OCI-LY7 (cell line): ENCODE measurements at regions not wholly inside any gene's neighbourhood (a gene's known extent, or its start where the extent isn't known, plus 50 kb on each side); places are given as distances from the start of the nearest gene placed in this dataset.

ENCODE experiments used
- BruUV-seq: library from RNA; stranded (reverse); fragments of 400-500 nt; replicated peaks from 2 replicates; lab custom pipeline; 2021; lab: Mats Ljungman, UMichigan
- CTCF ChIA-PET: fragments of 300-600 bp; sonication (Branson Sonifier 250); formaldehyde crosslinking; loops from one replicate; lab custom pipeline; 2022; ENCODE audit warnings: antibody characterized with exemption; ENCODE audit not compliant: unreplicated experiment; lab: Charles Lee
- POLR2A ChIA-PET: fragments of 300-600 bp; sonication (Branson Sonifier 250); formaldehyde crosslinking; loops from one replicate; lab custom pipeline; 2022; ENCODE audit warnings: antibody characterized with exemption; lab: Charles Lee
- DNase-seq: peaks from one replicate; pipeline ENCODE4 v3.0.0-alpha.2; 2015; ENCODE audit warnings: low spot score
- H2AFZ ChIP-seq: fragments of 200-600 bp; sonication (generic), shearing (Covaris generic); 2 replicates; pipeline ENCODE4 v1.6.1; 2014; ENCODE audit warnings: mild to moderate bottlenecking, antibody characterized with exemption, low read length, moderate library complexity
- H3K27ac ChIP-seq: fragments of 200-600 bp; sonication (generic); 2 replicates; pipeline ENCODE4 v1.5.1; 2014; ENCODE audit warnings: mixed run types, low read depth, mild to moderate bottlenecking, moderate library complexity, low read length, inconsistent platforms; ENCODE audit not compliant: poor library complexity, severe bottlenecking
- H3K36me3 ChIP-seq: fragments of 200-600 bp; sonication (generic); 2 replicates; pipeline ENCODE4 v1.6.1; 2014; ENCODE audit warnings: mild to moderate bottlenecking, antibody characterized with exemption, low read length, moderate library complexity, mixed read lengths; ENCODE audit not compliant: insufficient read depth
- H3K4me1 ChIP-seq: fragments of 200-600 bp; sonication (generic); 2 replicates; pipeline ENCODE4 v1.5.1; 2014; ENCODE audit warnings: mild to moderate bottlenecking, low read length; ENCODE audit not compliant: insufficient read depth, poor library complexity, severe bottlenecking
- H3K4me2 ChIP-seq: fragments of 200-600 bp; sonication (generic); 2 replicates; pipeline ENCODE4 v1.6.1; 2014; ENCODE audit warnings: mild to moderate bottlenecking, low read length
- H3K4me3 ChIP-seq: fragments of 200-600 bp; sonication (generic); 2 replicates; pipeline ENCODE4 v1.5.1; 2014; ENCODE audit warnings: mild to moderate bottlenecking, low read depth, low read length; ENCODE audit not compliant: poor library complexity, severe bottlenecking
- H3K79me2 ChIP-seq: fragments of 200-600 bp; sonication (generic); 2 replicates; pipeline ENCODE4 v1.6.1; 2016; ENCODE audit warnings: low read depth, mild to moderate bottlenecking, low read length, moderate library complexity, mixed read lengths; ENCODE audit not compliant: insufficient read depth
- H3K9me2 ChIP-seq: fragments of 200-600 bp; sonication (generic); 2 replicates; pipeline ENCODE4 v1.6.1; 2016; ENCODE audit warnings: mild to moderate bottlenecking, low read length, mixed read lengths; ENCODE audit not compliant: insufficient read depth
- H3K9me3 ChIP-seq: fragments of 200-600 bp; sonication (generic); 2 replicates; pipeline ENCODE4 v1.6.1; 2014; ENCODE audit warnings: mild to moderate bottlenecking, mixed run types, low read length, mixed read lengths
- H4K20me1 ChIP-seq: fragments of 200-600 bp; sonication (generic); 2 replicates; pipeline ENCODE4 v1.6.1; 2014; ENCODE audit warnings: mild to moderate bottlenecking, antibody characterized with exemption, low read length, moderate library complexity, mixed read lengths; ENCODE audit not compliant: insufficient read depth
- EZH2phosphoT487 ChIP-seq: fragments of 200-600 bp; sonication (generic); IDR thresholded peaks from 2 replicates; pipeline ENCODE4 v1.6.1; 2018; ENCODE audit warnings: low read depth, borderline replicate concordance, mild to moderate bottlenecking, mixed run types, antibody characterized with exemption, low read length, moderate library complexity, mixed read lengths
- intact Hi-C: fragments of 100-400 bp; cut with micrococcal nuclease; formaldehyde crosslinking; loops from one replicate; pipeline ENCODE4 v1.10.0; 2022; ENCODE audit not compliant: unreplicated experiment
- TF ChIP-seq, protein P1 (sequence below): fragments of 200-600 bp; sonication (generic); conservative IDR thresholded peaks from 2 replicates; pipeline ENCODE4 v1.5.1; 2014; ENCODE audit warnings: mild to moderate bottlenecking, antibody characterized with exemption, low read length, moderate library complexity, mixed read lengths

DNA sequence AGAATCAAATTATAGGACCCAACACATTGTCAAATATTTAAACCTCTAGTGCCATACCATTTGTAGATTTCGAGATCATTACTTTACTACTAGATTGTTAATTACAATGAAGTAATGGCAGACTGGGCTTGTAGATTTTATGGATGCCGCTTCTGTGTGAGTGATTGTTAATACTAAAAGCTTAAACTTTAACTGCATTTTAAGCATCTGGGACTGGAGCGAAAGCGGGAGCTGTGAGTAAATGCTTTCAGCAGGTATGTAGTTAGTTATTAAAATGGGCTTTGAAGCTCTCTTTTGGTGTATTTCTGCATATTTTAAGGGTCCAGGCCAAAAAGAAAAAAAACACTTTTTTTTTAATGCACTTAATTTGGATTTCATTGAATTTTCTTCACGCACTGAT, 519.3 kb downstream of the MED13L start:
- H3K4me1 ChIP-seq = no peaks in the 10 kb centered on the region
- BruUV-seq = no TSS peak
- TF ChIP-seq EZH2phosphoT487 = no peak
- TF ChIP-seq, protein P1, sequence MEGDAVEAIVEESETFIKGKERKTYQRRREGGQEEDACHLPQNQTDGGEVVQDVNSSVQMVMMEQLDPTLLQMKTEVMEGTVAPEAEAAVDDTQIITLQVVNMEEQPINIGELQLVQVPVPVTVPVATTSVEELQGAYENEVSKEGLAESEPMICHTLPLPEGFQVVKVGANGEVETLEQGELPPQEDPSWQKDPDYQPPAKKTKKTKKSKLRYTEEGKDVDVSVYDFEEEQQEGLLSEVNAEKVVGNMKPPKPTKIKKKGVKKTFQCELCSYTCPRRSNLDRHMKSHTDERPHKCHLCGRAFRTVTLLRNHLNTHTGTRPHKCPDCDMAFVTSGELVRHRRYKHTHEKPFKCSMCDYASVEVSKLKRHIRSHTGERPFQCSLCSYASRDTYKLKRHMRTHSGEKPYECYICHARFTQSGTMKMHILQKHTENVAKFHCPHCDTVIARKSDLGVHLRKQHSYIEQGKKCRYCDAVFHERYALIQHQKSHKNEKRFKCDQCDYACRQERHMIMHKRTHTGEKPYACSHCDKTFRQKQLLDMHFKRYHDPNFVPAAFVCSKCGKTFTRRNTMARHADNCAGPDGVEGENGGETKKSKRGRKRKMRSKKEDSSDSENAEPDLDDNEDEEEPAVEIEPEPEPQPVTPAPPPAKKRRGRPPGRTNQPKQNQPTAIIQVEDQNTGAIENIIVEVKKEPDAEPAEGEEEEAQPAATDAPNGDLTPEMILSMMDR = no peak
- no peaks in the 10 kb centered on the region for H3K79me2 ChIP-seq
- no peaks in the 10 kb centered on the region for H3K36me3 ChIP-seq
- no peak overlapping the region for H2AFZ ChIP-seq
- POLR2A ChIA-PET = interaction anchor here (0.5 kb wide), 1 partner anchor 1037 kb away, joined by 5 read pairs; no protein-coding TSS in a partner anchor
- no peak overlapping the region for H3K27ac ChIP-seq
- no peak overlapping the region for H3K4me2 ChIP-seq
- H3K4me3 ChIP-seq = no peak overlapping the region
- CTCF ChIA-PET = no interaction called here
- no peaks in the 10 kb centered on the region for H3K9me3 ChIP-seq
- no peaks in the 10 kb centered on the region for H3K9me2 ChIP-seq
- DNase-seq = no peak
- intact Hi-C loops = no loop called here
- H4K20me1 ChIP-seq = no peaks in the 10 kb centered on the region

DNA sequence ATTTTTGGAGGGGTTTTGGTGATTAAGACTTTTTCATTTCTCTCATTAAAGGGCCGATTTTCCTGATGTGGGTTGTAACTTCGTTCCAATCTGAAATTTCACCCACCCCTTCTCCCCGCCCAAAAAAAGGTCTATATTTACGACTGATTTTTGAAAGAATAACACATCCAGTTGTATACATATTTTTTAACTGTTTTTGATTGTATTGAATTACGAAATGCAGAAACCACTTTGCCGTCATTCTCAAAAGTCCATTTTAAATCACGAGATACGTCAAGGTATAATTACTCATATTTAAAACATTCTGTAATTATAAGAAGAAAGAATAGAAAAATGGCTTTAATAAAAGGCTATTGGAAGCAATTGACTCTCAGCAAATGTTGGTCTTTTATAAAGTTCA, 520.7 kb downstream of the MED13L start:
- no peaks in the 10 kb centered on the region for H3K36me3 ChIP-seq
- CTCF ChIA-PET = no interaction called here
- no peak overlapping the region for H2AFZ ChIP-seq
- no peaks in the 10 kb centered on the region for H4K20me1 ChIP-seq
- no peaks in the 10 kb centered on the region for H3K4me1 ChIP-seq
- no peaks in the 10 kb centered on the region for H3K9me3 ChIP-seq
- H3K4me2 ChIP-seq = no peak overlapping the region
- H3K4me3 ChIP-seq = no peak overlapping the region
- DNase-seq = no peak
- H3K79me2 ChIP-seq = no peaks in the 10 kb centered on the region
- POLR2A ChIA-PET = no interaction called here
- intact Hi-C loops = no loop called here
- H3K9me2 ChIP-seq = no peaks in the 10 kb centered on the region
- TF ChIP-seq, protein P1 = no peak
- H3K27ac ChIP-seq = no peak overlapping the region
- no TSS peak for BruUV-seq

DNA sequence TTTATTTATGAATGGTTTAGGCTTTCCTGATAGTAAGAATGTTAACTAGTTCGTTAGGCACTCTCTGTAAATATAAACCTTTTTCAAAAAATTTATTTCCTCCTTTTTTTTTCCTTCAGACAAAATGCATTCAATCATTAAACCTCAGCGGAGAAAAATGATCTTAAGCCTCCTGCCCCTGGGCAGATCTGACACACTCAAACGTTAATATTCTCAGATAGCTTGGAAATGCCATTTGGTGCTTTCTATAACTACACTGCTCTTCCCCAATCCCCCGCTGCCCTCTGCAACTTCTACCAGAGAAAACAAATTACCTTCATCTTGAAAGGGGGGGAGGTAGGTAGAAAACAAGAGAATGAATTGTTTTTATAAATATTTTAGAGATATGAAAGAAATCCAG, 521.2 kb downstream of the MED13L start:
- intact Hi-C loops = no loop called here
- Histone ChIP-seq H3K4me2 (no peak overlapping the region), H3K4me3 (no peak overlapping the region), H3K27ac (no peak overlapping the region), H3K4me1 (no peaks in the 10 kb centered on the region), H2AFZ (no peak overlapping the region), H3K9me3 (no peaks in the 10 kb centered on the region), H3K36me3 (no peaks in the 10 kb centered on the region), H3K79me2 (no peaks in the 10 kb centered on the region), H3K9me2 (no peaks in the 10 kb centered on the region), H4K20me1 (no peaks in the 10 kb centered on the region)
- TF ChIP-seq, protein P1 = no peak
- TF ChIP-seq EZH2phosphoT487 = no peak
- no peak for DNase-seq
- ChIA-PET CTCF (no interaction called here), POLR2A (interaction anchor here (0.5 to 0.6 kb wide), 2 partner anchors 175 to 1149 kb away, joined by 3 to 4 read pairs; no protein-coding TSS in a partner anchor)
- BruUV-seq = no TSS peak
